H1 (cell line): ENCODE measurements at regions not wholly inside any gene's neighbourhood (a gene's known extent, or its start where the extent isn't known, plus 50 kb on each side); places are given as distances from the start of the nearest gene placed in this dataset.

ENCODE experiments used
- CTCF ChIA-PET: fragments of 300-600 bp; sonication (Branson Sonifier 250); formaldehyde crosslinking; loops from one replicate; lab custom pipeline; 2021; ENCODE audit not compliant: partially characterized antibody; lab: Charles Lee
- POLR2A ChIA-PET: fragments of 300-600 bp; sonication (Branson Sonifier 250); formaldehyde crosslinking; loops from one replicate; lab custom pipeline; 2021; ENCODE audit warnings: inconsistent platforms; ENCODE audit not compliant: partially characterized antibody; lab: Charles Lee
- DNase-seq, 2 experiments: peaks; one replicate each; pipeline versions ENCODE4 v3.0.0 to v3.0.0-alpha.2; 2010 to 2022; ENCODE audit warnings: low spot score in 2 of 2, low read depth in 1 of 2, mixed read lengths in 1 of 2
- FAIRE-seq: peaks from 2 replicates; lab custom pipeline; 2011; peaks lifted over from hg19 to GRCh38; lab: Jason Lieb, UNC
- H2AFZ ChIP-seq: 2 replicates; pipeline ENCODE4 v1.8.1; 2012; ENCODE audit warnings: low read length, inconsistent platforms
- H2AK5ac ChIP-seq: 2 replicates; pipeline ENCODE4 v1.6.1; 2013; ENCODE audit warnings: low read depth, low read length
- H2BK120ac ChIP-seq: replicated peaks from 2 replicates; pipeline ENCODE3; 2013; ENCODE audit warnings: low read depth, low read length, inconsistent platforms
- H2BK12ac ChIP-seq: 2 replicates; pipeline ENCODE4 v1.6.1; 2013; ENCODE audit warnings: low read depth, low read length
- H2BK15ac ChIP-seq: 2 replicates; pipeline ENCODE4 v1.6.1; 2013; ENCODE audit warnings: low read length
- H2BK20ac ChIP-seq: 2 replicates; pipeline ENCODE4 v1.6.1; 2013; ENCODE audit warnings: low read length
- H2BK5ac ChIP-seq: 2 replicates; pipeline ENCODE4 v1.6.1; 2013; ENCODE audit warnings: low read depth, low read length
- H3K14ac ChIP-seq: 2 replicates; pipeline ENCODE4 v1.6.1; 2013; ENCODE audit warnings: inconsistent platforms; ENCODE audit not compliant: insufficient read length
- H3K18ac ChIP-seq: 2 replicates; pipeline ENCODE4 v1.6.1; 2013; ENCODE audit warnings: low read length; ENCODE audit errors: extremely low read depth
- H3K23ac ChIP-seq: 2 replicates; pipeline ENCODE4 v1.6.1; 2013; ENCODE audit warnings: inconsistent platforms; ENCODE audit not compliant: insufficient read length
- H3K23me2 ChIP-seq: 2 replicates; pipeline ENCODE4 v1.6.1; 2013; ENCODE audit warnings: low read depth, low read length
- H3K27ac ChIP-seq: 2 replicates; pipeline ENCODE4 v1.6.1; 2011; ENCODE audit warnings: low read depth, low read length, inconsistent platforms
- H3K27me3 ChIP-seq, 4 experiments: replicated peaks in 1 of 4; 1 replicate in 1 of 4; 2 replicates in 3 of 4; pipeline versions ENCODE4 v1.6.1 to v1.8.1; 2011 to 2013; ENCODE audit warnings: low read length in 3 of 4, mild to moderate bottlenecking in 3 of 4, inconsistent platforms in 2 of 4, mixed read lengths in 2 of 4, moderate library complexity in 1 of 4; ENCODE audit not compliant: control insufficient read depth in 3 of 4, insufficient read depth in 3 of 4; ENCODE audit errors: extremely low read depth in 1 of 4
- H3K36me3 ChIP-seq, 4 experiments: 2 replicates each; pipeline versions ENCODE4 v1.6.1 to v1.8.1; 2011 to 2013; ENCODE audit warnings: mild to moderate bottlenecking in 4 of 4, low read length in 3 of 4, moderate library complexity in 2 of 4, control low read depth in 1 of 4, inconsistent platforms in 1 of 4; ENCODE audit not compliant: insufficient read depth in 4 of 4, control insufficient read depth in 2 of 4
- H3K4ac ChIP-seq: replicated peaks from 2 replicates; pipeline ENCODE3; 2013; ENCODE audit warnings: low read length, low read depth, mixed read lengths, inconsistent platforms; ENCODE audit not compliant: insufficient read length
- H3K4me1 ChIP-seq, 4 experiments: replicated peaks in 1 of 4; 1 replicate in 1 of 4; 2 replicates in 3 of 4; pipeline versions ENCODE4 v1.6.1 to v1.8.1; 2011 to 2013; ENCODE audit warnings: low read length in 3 of 4, inconsistent platforms in 2 of 4, mixed read lengths in 1 of 4; ENCODE audit not compliant: insufficient read depth in 4 of 4, control insufficient read depth in 3 of 4
- H3K4me2 ChIP-seq, 2 experiments: 2 replicates each; pipeline versions ENCODE4 v1.6.1 to v1.8.1; 2011 to 2013; ENCODE audit warnings: low read depth in 2 of 2, low read length in 2 of 2, control low read depth in 1 of 2, inconsistent platforms in 1 of 2, mild to moderate bottlenecking in 1 of 2; ENCODE audit not compliant: insufficient read depth in 1 of 2
- H3K4me3 ChIP-seq, 4 experiments: fragments of 200-600, 300-600 bp in 1 of 4; sonication (generic), shearing (Covaris generic), sonication (Bioruptor Twin) in 1 of 4; 2 replicates each; pipeline versions ENCODE4 v1.5.1 to v1.8.1; 2011 to 2016; ENCODE audit warnings: low read length in 4 of 4, low read depth in 3 of 4, control low read depth in 2 of 4, inconsistent platforms in 2 of 4, mild to moderate bottlenecking in 2 of 4, mixed read lengths in 1 of 4, moderate library complexity in 1 of 4; ENCODE audit not compliant: insufficient read depth in 2 of 4; ENCODE audit errors: extremely low read depth in 1 of 4
- H3K56ac ChIP-seq: replicated peaks from 2 replicates; pipeline ENCODE3; 2013; ENCODE audit warnings: low read depth, mild to moderate bottlenecking, mixed read lengths, low read length, inconsistent platforms; ENCODE audit not compliant: insufficient read length
- H3K79me1 ChIP-seq: 2 replicates; pipeline ENCODE4 v1.6.1; 2013; ENCODE audit warnings: low read depth, low read length, control low read depth
- H3K79me2 ChIP-seq, 2 experiments: 2 replicates each; pipeline versions ENCODE4 v1.6.1 to v1.8.1; 2012 to 2013; ENCODE audit warnings: low read length in 2 of 2, mild to moderate bottlenecking in 2 of 2, inconsistent platforms in 1 of 2; ENCODE audit not compliant: insufficient read depth in 2 of 2, control insufficient read depth in 1 of 2
- H3K9ac ChIP-seq, 4 experiments: replicated peaks in 1 of 4; 1 replicate in 1 of 4; 2 replicates in 3 of 4; pipeline versions ENCODE4 v1.6.1 to v1.8.1; 2011 to 2013; ENCODE audit warnings: low read depth in 3 of 4, low read length in 3 of 4, control low read depth in 2 of 4, mild to moderate bottlenecking in 2 of 4, moderate library complexity in 2 of 4, inconsistent platforms in 1 of 4; ENCODE audit errors: extremely low read depth in 1 of 4
- H3K9me3 ChIP-seq, 2 experiments: 2 replicates each; pipeline versions ENCODE4 v1.6.1 to v1.8.1; 2012 to 2013; ENCODE audit warnings: mild to moderate bottlenecking in 2 of 2, moderate library complexity in 2 of 2, control low read depth in 1 of 2, inconsistent platforms in 1 of 2, low read depth in 1 of 2, low read length in 1 of 2, mixed read lengths in 1 of 2; ENCODE audit not compliant: insufficient read depth in 2 of 2
- H4K20me1 ChIP-seq, 2 experiments: replicated peaks in 1 of 2; 2 replicates each; pipeline versions ENCODE3 to v1.8.1; 2011 to 2013; ENCODE audit warnings: inconsistent platforms in 2 of 2, low read length in 2 of 2, mild to moderate bottlenecking in 1 of 2; ENCODE audit not compliant: insufficient read depth in 2 of 2, control insufficient read depth in 1 of 2
- H4K5ac ChIP-seq: 2 replicates; pipeline ENCODE4 v1.6.1; 2013; ENCODE audit warnings: low read length, low read depth, mixed read lengths, inconsistent platforms; ENCODE audit not compliant: insufficient read length
- H4K8ac ChIP-seq: 2 replicates; pipeline ENCODE4 v1.8.0; 2013; ENCODE audit warnings: mild to moderate bottlenecking, moderate library complexity, low read length, inconsistent platforms; ENCODE audit not compliant: insufficient read depth; ENCODE audit errors: extremely low read depth
- H4K91ac ChIP-seq: replicated peaks from 2 replicates; pipeline ENCODE3; 2013; ENCODE audit warnings: low read length, mixed read lengths, inconsistent platforms; ENCODE audit not compliant: insufficient read length
- BCL11A ChIP-seq, 2 experiments: IDR thresholded peaks; one replicate each; pipeline ENCODE4 v1.6.1; 2011; ENCODE audit warnings: low read depth in 2 of 2, low read length in 2 of 2, mild to moderate bottlenecking in 2 of 2
- PHF8 ChIP-seq: fragments of 200-600 bp; sonication (generic); conservative IDR thresholded peaks from 2 replicates; pipeline ENCODE4 v1.7.1; 2012; ENCODE audit warnings: low read depth, mild to moderate bottlenecking, inconsistent platforms, low read length, moderate library complexity
- POLR2A ChIP-seq, 2 experiments: IDR thresholded peaks; 1 replicate in 1 of 2; 2 replicates in 1 of 2; pipeline ENCODE4 v1.6.1; 2011; ENCODE audit warnings: low read depth in 2 of 2, low read length in 2 of 2, mild to moderate bottlenecking in 2 of 2; ENCODE audit errors: control extremely low read depth in 1 of 2
- SP4 ChIP-seq: IDR thresholded peaks from 2 replicates; pipeline ENCODE4 v1.6.1; 2012; ENCODE audit warnings: low read length, inconsistent platforms
- TAF1 ChIP-seq: IDR thresholded peaks from 2 replicates; pipeline ENCODE4 v1.6.1; 2011; ENCODE audit warnings: mild to moderate bottlenecking, low read depth, low read length
- TCF12 ChIP-seq: IDR thresholded peaks from 2 replicates; pipeline ENCODE4 v1.6.1; 2011; ENCODE audit warnings: low read depth, mild to moderate bottlenecking, low read length
- YY1 ChIP-seq: IDR thresholded peaks from 2 replicates; pipeline ENCODE4 v1.6.1; 2011; ENCODE audit warnings: low read depth, mild to moderate bottlenecking, low read length
- ZNF274 ChIP-seq: IDR thresholded peaks from 2 replicates; pipeline ENCODE4 v1.7.0; 2012; ENCODE audit warnings: low read length, borderline replicate concordance; ENCODE audit errors: extremely low read depth
- WGBS, 2 experiments: shearing (Covaris generic) in 1 of 2; methylation state at CpG; one replicate each; pipeline versions ENCODE4 v1.1.6 to v1.1.7; 2013 to 2015; ENCODE audit warnings: low lambda C conversion rate in 2 of 2, mixed read lengths in 2 of 2, inconsistent platforms in 1 of 2, low coverage in 1 of 2, missing lambda C conversion rate in 1 of 2; ENCODE audit not compliant: insufficient replicate concordance in 2 of 2, insufficient coverage in 1 of 2, insufficient read length in 1 of 2; ENCODE audit errors: extremely low coverage in 1 of 2, missing lambda C conversion rate in 1 of 2; 5-methylcytosine and 5-hydroxymethylcytosine counted together

- Histone ChIP-seq H3K27me3 (no peaks in the 10 kb centered on the region), H3K23ac (no peak overlapping the region), H4K5ac (no peak overlapping the region), H3K9me3 (no peaks in the 10 kb centered on the region), H2BK20ac (no peak overlapping the region; the same call in 1 of the 2 replicates), H3K56ac (no peak overlapping the region), H2BK15ac (no peak overlapping the region), H3K14ac (no peak overlapping the region), H3K79me1 (no peaks in the 10 kb centered on the region), H4K20me1 (no peaks in the 10 kb centered on the region), H2BK120ac (no peak overlapping the region), H2BK5ac (no peak overlapping the region; the same call in 1 of the 2 replicates), H3K18ac (no peak overlapping the region), H2BK12ac (no peak overlapping the region; the same call in 1 of the 2 replicates), H3K23me2 (no peaks in the 10 kb centered on the region), H3K79me2 (no peaks in the 10 kb centered on the region), H4K8ac (no peak overlapping the region), H2AFZ (no peak overlapping the region; the same call in 1 of the 2 replicates), H3K4me1 (peaks cover 0 to 2% (median 0%) of the 10 kb centered on the region in 4 experiments; a peak in 3 of 7 replicates), H3K4me2 (no peak overlapping the region), H3K4me3 (no peak overlapping the region), H2AK5ac (no peak overlapping the region), H3K36me3 (no peaks in the 10 kb centered on the region), H4K91ac (no peak overlapping the region), H3K4ac (no peak overlapping the region), H3K27ac (no peak overlapping the region), H3K9ac (no peak overlapping the region)
- no peak for FAIRE-seq
- no peak for DNase-seq
- ChIA-PET POLR2A (no interaction called here), CTCF (interaction anchor here (1.0 to 2.9 kb wide), 8 partner anchors 11 to 619 kb away, joined by 4 to 12 read pairs (median 5); no protein-coding TSS in a partner anchor)
- TF ChIP-seq TAF1, result no peak
- no peak for TF ChIP-seq TCF12
- TF ChIP-seq SP4, result no peak
- TF ChIP-seq ZNF274, result no peak
- no peak for TF ChIP-seq YY1
- TF ChIP-seq BCL11A (IDR thresholded peaks at IDR 0.05; ENCODE audit: low read depth in 2 of 2, low read length in 2 of 2), result no peak
- no peak for TF ChIP-seq PHF8
- no peak for TF ChIP-seq POLR2A (IDR thresholded peaks at IDR 0.05; ENCODE audit: control extremely low read depth in 1 of 2, low read depth in 2 of 2, low read length in 2 of 2)
- WGBS, 2 experiments, result 94% methylated on average over 7 of the region's 7 CpGs; no CpG with 5 or more reads in 1 of the 2 experiments
Measured at GRCh38 chr4:79574741-79575451, 166.9 kb upstream of the GK2 start.
